Sigmoid colon (tissue), 6 donors: ENCODE measurements at regions not wholly inside any gene's neighbourhood (a gene's known extent, or its start where the extent isn't known, plus 50 kb on each side); places are given as distances from the start of the nearest gene placed in this dataset.

ENCODE experiments used
- DNase-seq: peaks from one replicate; pipeline ENCODE4 v3.0.0-alpha.2; 2019
- H3K27ac ChIP-seq, 4 donors: fragments of 200-600 bp; sonication (generic); one replicate each; pipeline ENCODE4 v1.5.1; 2016 to 2019; ENCODE audit warnings: mild to moderate bottlenecking in 1 of 4
- H3K27me3 ChIP-seq, 3 donors: fragments of 200-600 bp; sonication (generic); one replicate each; pipeline ENCODE4 v1.5.1; 2019; ENCODE audit warnings: mild to moderate bottlenecking in 1 of 3
- H3K36me3 ChIP-seq, 4 donors: fragments of 200-600 bp; sonication (generic); one replicate each; pipeline ENCODE4 v1.5.1; 2016 to 2019
- H3K4me1 ChIP-seq, 4 donors: fragments of 200-600 bp; sonication (generic); one replicate each; pipeline ENCODE4 v1.5.1; 2017 to 2019
- H3K4me3 ChIP-seq, 4 donors: fragments of 200-600 bp; sonication (generic); one replicate each; pipeline ENCODE4 v1.5.1; 2017 to 2019; ENCODE audit warnings: mild to moderate bottlenecking in 2 of 4, moderate library complexity in 1 of 4
- H3K9me3 ChIP-seq, 4 donors: fragments of 200-600 bp in 3 of 4; sonication (generic) in 3 of 4; one replicate each; pipeline versions ENCODE4 v1.5.1 to v1.6.1; 2013 to 2019
- CTCF ChIP-seq, 4 experiments: fragments of 450-650 bp in 3 of 4; fragments of 200-600 bp in 1 of 4; IDR thresholded peaks; one replicate each; pipeline ENCODE4 v1.5.1; 2016 to 2019; ENCODE audit warnings: antibody characterized with exemption in 4 of 4, mild to moderate bottlenecking in 3 of 4, moderate library complexity in 2 of 4
- EP300 ChIP-seq, 4 donors: sonication (generic); formaldehyde crosslinking; IDR thresholded peaks; one replicate each; pipeline ENCODE4 v1.6.1; 2017; ENCODE audit warnings: antibody characterized with exemption in 4 of 4
- POLR2A ChIP-seq, 2 donors: fragments of 450-650 bp; IDR thresholded peaks; one replicate each; pipeline ENCODE4 v1.6.1; 2016; ENCODE audit warnings: antibody characterized with exemption in 2 of 2, mild to moderate bottlenecking in 2 of 2, moderate library complexity in 2 of 2
- POLR2AphosphoS5 ChIP-seq, 4 donors: sonication (generic); formaldehyde crosslinking; IDR thresholded peaks; one replicate each; pipeline ENCODE4 v1.6.1; 2017; ENCODE audit warnings: antibody characterized with exemption in 4 of 4
- WGBS, 2 donors: extraction: QIAGEN DNeasy Blood & Tissue Kit; methylation state at CpG; one replicate each; pipeline ENCODE4 v1.1.7; 2013; 5-methylcytosine and 5-hydroxymethylcytosine counted together
- intact Hi-C: fragments of 100-400 bp; cut with DNase I; formaldehyde crosslinking; loops from one replicate; pipeline ENCODE4 v1.15.1; 2023
- donor health status: healthy with polysubstance abuse.
- donor health status: healthy.

GRCh38 chr12:59182658-59183455, 262.6 kb upstream of the LRIG3 start:
- Histone ChIP-seq H3K36me3 (no peaks in the 10 kb centered on the region), H3K27ac (no peak overlapping the region), H3K9me3 (peaks cover 0 to 1% (median 0%) of the 10 kb centered on the region in 4 donors), H3K27me3 (no peaks in the 10 kb centered on the region), H3K4me3 (no peak overlapping the region), H3K4me1 (no peaks in the 10 kb centered on the region)
- TF ChIP-seq POLR2AphosphoS5 (IDR thresholded peaks at IDR 0.05) (no peak), CTCF (IDR thresholded peaks at IDR 0.05) (no peak), EP300 (IDR thresholded peaks at IDR 0.05) (no peak), POLR2A (IDR thresholded peaks at IDR 0.05) (no peak)
- DNase-seq, result no peak
- intact Hi-C loops, result no loop called here
- 87 to 88% methylated on average over 3 of the region's 3 CpGs for WGBS, 2 donors

GRCh38 chr12:59182191-59182590, 261.9 kb upstream of the LRIG3 start:
- H3K27me3 ChIP-seq, result no peaks in the 10 kb centered on the region
- H3K4me3 ChIP-seq, result no peak overlapping the region
- intact Hi-C loops, result no loop called here
- H3K27ac ChIP-seq, result no peak overlapping the region
- H3K9me3 ChIP-seq, result peaks cover 0 to 1% (median 0%) of the 10 kb centered on the region in 4 donors
- no peaks in the 10 kb centered on the region for H3K4me1 ChIP-seq
- no peak for TF ChIP-seq POLR2AphosphoS5 (IDR thresholded peaks at IDR 0.05)
- TF ChIP-seq CTCF (IDR thresholded peaks at IDR 0.05), result no peak
- no peak for TF ChIP-seq EP300 (IDR thresholded peaks at IDR 0.05)
- TF ChIP-seq POLR2A (IDR thresholded peaks at IDR 0.05), result no peak
- DNase-seq, result no peak
- 72 to 76% methylated on average over 4 of the region's 4 CpGs for WGBS, 2 donors
- no peaks in the 10 kb centered on the region for H3K36me3 ChIP-seq

- 71 to 81% methylated on average over 2 of the region's 2 CpGs for WGBS, 2 donors
- H3K4me1 ChIP-seq, result no peaks in the 10 kb centered on the region
- no peaks in the 10 kb centered on the region for H3K27me3 ChIP-seq
- H3K36me3 ChIP-seq, result no peaks in the 10 kb centered on the region
- peaks cover 0 to 1% (median 0%) of the 10 kb centered on the region in 4 donors for H3K9me3 ChIP-seq
- no peak for DNase-seq
- no peak overlapping the region for H3K27ac ChIP-seq
- no peak overlapping the region for H3K4me3 ChIP-seq
- intact Hi-C loops, result no loop called here
- TF ChIP-seq POLR2A (IDR thresholded peaks at IDR 0.05), result no peak
- no peak for TF ChIP-seq POLR2AphosphoS5 (IDR thresholded peaks at IDR 0.05)
- TF ChIP-seq EP300 (IDR thresholded peaks at IDR 0.05), result no peak
- no peak for TF ChIP-seq CTCF (IDR thresholded peaks at IDR 0.05)
These were observed 261.0 kb upstream of the LRIG3 start for GRCh38 chr12:59181196-59181777.

GRCh38 chr12:59179231-59179630, 258.9 kb upstream of the LRIG3 start:
- no peak overlapping the region for H3K27ac ChIP-seq
- no peak for DNase-seq
- no peak for TF ChIP-seq CTCF (IDR thresholded peaks at IDR 0.05)
- TF ChIP-seq POLR2AphosphoS5 (IDR thresholded peaks at IDR 0.05), result no peak
- TF ChIP-seq POLR2A (IDR thresholded peaks at IDR 0.05), result no peak
- no peak for TF ChIP-seq EP300 (IDR thresholded peaks at IDR 0.05)
- H3K9me3 ChIP-seq, result no peaks in the 10 kb centered on the region
- H3K27me3 ChIP-seq, result no peaks in the 10 kb centered on the region
- H3K36me3 ChIP-seq, result no peaks in the 10 kb centered on the region
- H3K4me1 ChIP-seq, result no peaks in the 10 kb centered on the region
- 76 to 85% methylated on average over 1 of the region's 1 CpG for WGBS, 2 donors
- H3K4me3 ChIP-seq, result no peak overlapping the region
- intact Hi-C loops, result no loop called here
